GM12873 (cell line): ENCODE measurements at regions not wholly inside any gene's neighbourhood (a gene's known extent, or its start where the extent isn't known, plus 50 kb on each side); places are given as distances from the start of the nearest gene placed in this dataset.
A peak's percentile ranks its signal among the peaks of the same experiment; 100 is the strongest.

Source experiments
- CTCF ChIP-seq: IDR thresholded peaks from 2 replicates; pipeline ENCODE4 v1.5.1; 2012; ENCODE audit warnings: low read depth, mild to moderate bottlenecking, moderate library complexity, low read length, control low read depth; ENCODE audit not compliant: insufficient read depth; ENCODE audit errors: missing control alignments

- TF ChIP-seq CTCF: peak; percentile 77
Measured at GRCh38 chr10:118850418-118851061, 95.8 kb upstream of the CACUL1 start.

GRCh38 chr10:118851062-118852035 lies 96.6 kb upstream of the CACUL1 start:
- TF ChIP-seq CTCF: no peak

GRCh38 chr10:118853916-118854315 lies 99.1 kb upstream of the CACUL1 start:
- TF ChIP-seq CTCF: no peak

GRCh38 chr10:118856106-118856505 lies 101.3 kb upstream of the CACUL1 start:
- no peak for TF ChIP-seq CTCF

GRCh38 chr10:118865998-118866693 lies 111.4 kb upstream of the CACUL1 start:
- no peak for TF ChIP-seq CTCF

- TF ChIP-seq CTCF: no peak
Measured at GRCh38 chr10:118867768-118868167, 113.0 kb upstream of the CACUL1 start.

GRCh38 chr10:118868589-118868988 lies 113.8 kb upstream of the CACUL1 start:
- TF ChIP-seq CTCF: no peak
